ENCODE measurements at regions not wholly inside any gene's neighbourhood (a gene's known extent, or its start where the extent isn't known, plus 50 kb on each side); places are given as distances from the start of the nearest gene placed in this dataset.

DNA sequence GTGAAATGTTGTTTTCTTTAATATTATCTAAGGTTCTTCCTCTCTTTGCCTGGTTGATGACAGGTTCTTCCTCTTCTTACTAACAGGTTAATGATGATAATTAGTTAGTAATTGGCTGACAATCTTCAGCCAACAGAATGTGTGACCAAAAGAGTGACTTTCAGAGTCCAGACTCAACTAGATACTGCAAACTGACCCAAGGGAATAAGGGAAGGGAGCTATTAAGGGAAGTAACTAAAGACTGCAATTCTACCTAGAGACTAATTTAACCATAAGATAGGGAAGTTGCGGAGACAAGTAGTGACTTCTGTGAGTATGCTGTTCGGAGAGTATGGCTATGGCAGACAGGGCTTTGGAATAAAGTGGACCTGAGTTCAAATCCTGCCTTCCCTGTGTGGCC is 127.3 kb upstream of the TACR1 start:
- TF ChIP-seq POLR2A (IDR thresholded peaks at IDR 0.05; ENCODE audit: low read length) (no peak), GATA1 (IDR thresholded peaks at IDR 0.05; ENCODE audit: low read depth, low read length) (no peak)

DNA sequence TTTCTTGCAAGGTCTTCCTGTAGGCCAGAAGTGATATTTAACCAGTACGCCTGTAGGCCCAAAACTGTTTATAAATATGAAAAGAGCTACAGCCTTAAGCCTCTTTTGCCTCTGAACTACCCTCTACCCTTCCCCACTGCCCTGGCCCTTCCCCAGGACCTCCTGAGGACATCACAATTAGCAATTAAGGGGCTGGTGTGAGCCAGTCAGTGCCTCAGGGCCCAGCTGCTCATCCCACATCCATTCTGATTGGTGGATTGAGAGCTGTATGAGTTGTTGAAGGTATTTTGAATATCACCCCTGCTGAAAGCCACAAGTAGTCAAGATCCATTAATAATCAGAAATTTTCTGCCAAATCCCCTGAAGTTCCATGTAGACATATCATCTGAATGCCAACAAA is 126.3 kb upstream of the TACR1 start:
- TF ChIP-seq POLR2A (IDR thresholded peaks at IDR 0.05; ENCODE audit: low read length), result no peak

More for the DNA sequence above, 127.3 kb upstream of the TACR1 start:
- DNase-seq, result no peak

DNA sequence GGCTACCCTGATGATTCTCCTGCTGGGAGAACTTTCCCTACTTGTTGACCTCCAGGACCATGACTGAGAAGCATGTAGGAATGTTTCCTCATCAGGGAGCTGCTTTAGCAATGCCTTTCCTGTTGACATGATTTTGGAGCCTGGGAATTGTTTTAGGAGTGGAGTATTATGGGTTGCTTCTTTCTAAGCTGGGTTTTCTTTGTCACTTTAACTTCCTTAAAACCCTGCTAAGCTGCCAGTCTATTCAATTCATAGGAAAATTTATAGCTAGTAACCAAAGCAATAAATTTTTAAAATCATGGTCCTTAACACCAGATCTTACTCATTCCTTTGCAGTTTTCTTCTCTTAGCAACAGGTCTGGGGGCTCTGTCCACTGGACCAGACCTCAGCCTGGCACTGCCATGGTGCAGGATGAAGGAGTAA is 125.6 kb upstream of the TACR1 start:
- TF ChIP-seq GATA1 (IDR thresholded peaks at IDR 0.05; ENCODE audit: low read depth, low read length) (no peak), POLR2A (IDR thresholded peaks at IDR 0.05; ENCODE audit: low read length) (no peak)
- no peak for DNase-seq

More for the DNA sequence above, 126.3 kb upstream of the TACR1 start:
- no peak for DNase-seq

DNA sequence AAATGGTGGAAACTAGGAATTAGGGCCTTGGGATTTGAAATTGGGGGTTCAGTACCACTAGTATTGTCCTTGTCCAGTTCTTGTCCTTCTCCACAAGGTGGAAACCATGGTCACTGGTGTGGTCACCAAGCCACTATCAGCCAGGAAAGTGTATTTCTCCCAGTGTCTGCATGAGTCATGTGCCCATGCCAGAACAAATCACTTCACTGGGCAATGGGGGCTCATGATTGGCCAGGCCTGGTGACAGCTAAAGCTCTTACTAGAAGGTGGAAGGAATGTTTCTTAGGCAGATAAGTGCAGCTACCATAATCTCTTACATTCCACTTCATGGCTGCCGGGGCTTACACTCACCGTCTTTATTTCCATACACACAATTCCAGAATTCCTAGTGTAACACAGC is 124.8 kb upstream of the TACR1 start:
- no peak for TF ChIP-seq POLR2A (IDR thresholded peaks at IDR 0.05; ENCODE audit: low read length)
- no peak for TF ChIP-seq GATA1 (IDR thresholded peaks at IDR 0.05; ENCODE audit: low read depth, low read length)

DNA sequence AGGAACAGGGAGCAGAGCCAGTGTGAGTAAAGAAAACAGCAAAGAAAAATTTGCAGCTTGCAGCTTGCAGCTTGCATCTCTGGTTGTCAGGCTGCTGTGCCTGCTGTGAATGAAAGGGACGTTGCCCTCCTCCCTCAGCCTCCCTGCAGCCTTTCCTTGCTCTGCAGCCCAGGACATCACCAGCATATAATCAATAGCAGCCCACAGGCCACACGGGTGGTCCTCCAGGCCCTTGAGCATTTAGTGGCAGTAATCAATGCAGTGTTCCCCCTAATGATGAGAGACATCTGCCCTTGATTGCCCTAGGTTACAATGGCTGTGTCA is 122.2 kb upstream of the TACR1 start:
- DNase-seq, result no peak
- no peak for TF ChIP-seq GATA1 (IDR thresholded peaks at IDR 0.05; ENCODE audit: low read depth, low read length)
- TF ChIP-seq POLR2A (IDR thresholded peaks at IDR 0.05; ENCODE audit: low read length), result no peak

More for the DNA sequence above, 124.8 kb upstream of the TACR1 start:
- DNase-seq, result no peak

DNA sequence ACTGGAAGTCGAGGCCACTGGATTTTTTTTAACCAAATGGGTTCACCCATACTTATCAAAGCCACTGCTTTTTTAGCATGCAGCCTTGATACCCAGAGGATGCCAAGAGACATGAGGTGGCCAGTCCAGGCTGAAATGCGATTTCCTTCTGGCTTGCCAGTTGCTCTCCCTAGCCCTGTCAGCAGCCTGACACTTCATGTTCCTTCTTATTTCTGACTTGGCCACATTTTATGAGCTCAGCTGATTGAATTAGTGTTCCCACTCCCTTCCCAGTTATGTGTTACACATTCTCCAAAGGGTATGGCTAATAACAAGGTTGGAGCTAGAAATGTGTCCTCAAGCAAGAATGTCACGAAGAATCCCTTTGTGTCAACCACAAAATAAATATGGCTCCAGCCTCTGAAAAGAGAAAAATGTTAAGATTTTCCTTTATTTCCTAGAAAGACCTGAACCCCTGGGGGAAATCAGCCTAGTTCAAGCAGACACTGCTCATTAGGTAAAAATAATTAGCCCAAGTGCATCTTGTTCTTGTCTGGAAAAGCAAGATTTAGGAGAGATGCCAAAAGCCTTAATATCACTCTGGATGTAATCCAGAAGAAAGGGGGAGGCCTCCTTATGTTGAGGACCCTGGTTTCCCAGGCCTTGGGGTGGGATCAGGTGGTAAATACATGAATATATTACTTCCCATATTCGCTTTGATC is 121.7 kb upstream of the TACR1 start:
- TF ChIP-seq POLR2A (IDR thresholded peaks at IDR 0.05; ENCODE audit: low read length) (no peak), GATA1 (IDR thresholded peaks at IDR 0.05; ENCODE audit: low read depth, low read length) (no peak)
- no peak for DNase-seq

DNA sequence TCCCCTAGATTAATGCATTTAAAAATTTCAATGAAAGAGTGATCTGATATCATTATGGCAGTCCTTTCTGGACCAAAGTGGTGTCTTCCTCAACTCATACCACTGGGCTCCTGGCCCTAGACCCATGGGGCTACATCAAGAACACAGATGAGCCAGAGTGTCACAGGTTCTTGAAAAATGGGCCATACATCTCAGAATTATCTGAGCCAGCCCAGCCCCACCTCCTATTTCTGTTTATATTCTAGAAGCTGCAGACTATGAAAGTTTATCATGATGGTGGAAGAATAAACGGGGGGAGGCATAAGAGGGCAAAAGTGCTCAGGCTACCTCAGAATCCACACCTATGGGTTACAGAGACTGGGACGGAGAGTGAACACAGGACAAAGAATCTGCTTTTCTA is 120.6 kb upstream of the TACR1 start:
- no peak for DNase-seq
- TF ChIP-seq GATA1 (IDR thresholded peaks at IDR 0.05; ENCODE audit: low read depth, low read length), result no peak
- no peak for TF ChIP-seq POLR2A (IDR thresholded peaks at IDR 0.05; ENCODE audit: low read length)

DNA sequence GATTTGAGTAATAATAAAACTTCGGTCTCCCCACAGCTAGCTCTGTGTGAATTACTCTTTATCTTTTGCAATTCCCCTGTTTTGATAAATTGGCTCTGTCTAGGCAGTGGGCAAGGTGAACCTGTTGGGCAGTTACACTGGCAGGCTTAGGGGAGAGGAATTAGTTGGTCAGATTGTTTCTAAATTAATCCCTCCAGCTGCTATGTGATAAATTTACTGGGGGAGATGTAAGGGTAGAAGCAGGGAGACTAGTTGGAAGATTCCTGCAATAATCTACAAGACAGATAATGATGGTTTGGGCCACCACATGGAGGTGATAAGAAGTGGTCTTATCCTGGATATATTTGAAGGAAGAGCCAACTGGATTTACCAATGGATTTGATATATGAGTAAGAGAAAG is 118.5 kb upstream of the TACR1 start:
- DNase-seq, result no peak
- TF ChIP-seq GATA1 (IDR thresholded peaks at IDR 0.05; ENCODE audit: low read depth, low read length) (no peak), POLR2A (IDR thresholded peaks at IDR 0.05; ENCODE audit: low read length) (no peak)

DNA sequence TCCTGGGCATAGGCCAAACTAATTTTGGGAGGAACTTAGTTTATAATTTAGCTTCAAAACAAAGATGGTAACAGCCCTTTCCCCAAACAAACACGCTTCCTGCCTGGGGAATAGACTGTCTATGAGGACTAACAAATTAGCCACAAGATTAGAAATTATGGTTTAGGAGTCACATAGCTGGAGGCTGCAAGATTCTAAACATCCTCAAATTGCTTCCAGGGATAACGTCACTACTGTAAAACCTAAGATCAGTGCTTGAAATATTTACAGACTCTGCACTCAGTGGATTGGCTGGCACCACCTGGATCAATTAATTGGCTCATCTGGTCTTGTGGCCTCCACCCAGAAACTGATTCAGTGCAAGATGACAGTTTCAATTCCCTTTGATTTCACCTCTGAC is 118.0 kb upstream of the TACR1 start:
- no peak for DNase-seq
- no peak for TF ChIP-seq POLR2A (IDR thresholded peaks at IDR 0.05; ENCODE audit: low read length)
- no peak for TF ChIP-seq GATA1 (IDR thresholded peaks at IDR 0.05; ENCODE audit: low read depth, low read length)

DNA sequence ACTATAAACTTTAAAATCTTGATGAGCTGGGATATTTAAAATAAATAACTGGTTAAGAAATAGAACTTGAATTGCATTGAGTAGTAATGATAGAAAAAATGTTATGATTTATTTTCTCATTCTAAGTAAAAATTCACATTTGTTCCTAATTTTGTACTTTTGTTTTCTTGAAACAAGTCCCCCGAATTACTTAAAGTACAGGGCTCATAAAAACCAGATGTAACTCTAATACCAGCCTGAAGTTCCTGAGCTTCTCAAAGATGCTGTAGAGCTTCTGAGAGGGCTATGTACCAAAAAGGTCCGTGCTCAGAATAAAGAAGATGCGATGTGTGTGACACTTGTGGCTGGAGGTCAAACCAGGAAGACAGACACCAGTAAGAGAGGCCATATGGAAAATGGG is 116.1 kb upstream of the TACR1 start:
- TF ChIP-seq POLR2A (IDR thresholded peaks at IDR 0.05; ENCODE audit: low read length), result no peak
- no peak for TF ChIP-seq GATA1 (IDR thresholded peaks at IDR 0.05; ENCODE audit: low read depth, low read length)

DNA sequence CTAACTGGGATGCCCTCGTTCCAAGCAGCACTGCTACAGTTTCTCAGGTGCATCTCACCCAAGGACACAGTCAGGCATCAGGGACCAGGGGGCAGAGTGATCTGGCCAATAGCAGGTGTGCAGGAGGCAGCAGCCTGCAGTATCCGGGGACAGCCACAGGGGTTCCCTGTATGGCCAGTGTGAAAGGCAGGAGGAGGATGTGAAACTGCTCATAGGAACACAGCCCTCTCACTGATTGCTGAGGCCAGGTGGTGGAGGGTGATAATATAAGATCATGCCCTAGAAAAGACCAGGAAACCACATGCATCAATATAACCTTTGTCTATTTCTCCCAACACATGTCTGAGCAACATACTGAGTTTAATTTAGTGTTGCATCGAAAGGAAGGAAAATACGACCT is 112.7 kb upstream of the TACR1 start:
- peak; percentile 85 to 92 for DNase-seq
- TF ChIP-seq GATA1 (IDR thresholded peaks at IDR 0.05; ENCODE audit: low read depth, low read length) (no peak), POLR2A (IDR thresholded peaks at IDR 0.05; ENCODE audit: low read length) (no peak)

More for the DNA sequence above, 116.1 kb upstream of the TACR1 start:
- no peak for DNase-seq

DNA sequence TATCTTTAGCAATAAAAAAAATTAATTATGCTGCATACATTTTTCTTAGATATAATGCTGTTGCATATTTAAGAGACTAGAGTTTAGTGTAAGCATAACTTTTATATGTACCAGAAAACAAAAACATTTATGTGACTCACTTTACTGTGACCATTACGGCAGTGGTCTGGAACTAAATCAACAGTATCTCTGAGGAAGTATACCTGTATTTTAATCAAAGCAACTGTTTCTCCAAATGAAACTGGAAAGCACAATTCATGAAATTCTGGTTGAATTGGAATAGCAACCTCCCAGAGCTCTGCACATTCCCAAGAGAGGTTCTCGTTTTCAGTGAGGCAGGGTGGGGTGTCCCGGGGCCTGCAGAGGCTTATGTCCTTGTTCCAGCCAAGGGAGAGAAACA is 112.2 kb upstream of the TACR1 start:
- no peak for TF ChIP-seq POLR2A (IDR thresholded peaks at IDR 0.05; ENCODE audit: low read length)
- no peak for TF ChIP-seq GATA1 (IDR thresholded peaks at IDR 0.05; ENCODE audit: low read depth, low read length)
- peak in 1 of 2 experiments; percentile 35 for DNase-seq

DNA sequence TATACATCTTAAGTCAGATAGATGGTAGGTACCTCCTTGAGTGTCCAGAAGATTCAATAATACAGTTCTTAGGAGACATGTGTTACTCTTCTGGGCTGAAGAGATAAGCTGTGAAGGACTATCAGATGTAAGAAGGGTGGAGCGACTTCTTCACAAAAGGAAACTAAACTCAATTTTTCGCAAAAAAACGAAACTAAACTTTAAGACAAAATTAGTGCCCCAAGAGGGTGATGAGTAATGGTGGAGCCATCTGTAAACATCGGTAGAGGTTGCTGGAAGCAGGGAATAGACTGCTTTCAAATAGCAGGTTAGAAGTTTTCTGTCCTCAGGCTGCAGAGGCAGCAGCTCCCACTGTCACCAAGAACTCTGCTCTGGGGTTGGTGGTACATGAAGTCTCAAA is 111.6 kb upstream of the TACR1 start:
- peak; percentile 80 to 90 for DNase-seq
- TF ChIP-seq POLR2A (IDR thresholded peaks at IDR 0.05; ENCODE audit: low read length), result no peak
- no peak for TF ChIP-seq GATA1 (IDR thresholded peaks at IDR 0.05; ENCODE audit: low read depth, low read length)

DNA sequence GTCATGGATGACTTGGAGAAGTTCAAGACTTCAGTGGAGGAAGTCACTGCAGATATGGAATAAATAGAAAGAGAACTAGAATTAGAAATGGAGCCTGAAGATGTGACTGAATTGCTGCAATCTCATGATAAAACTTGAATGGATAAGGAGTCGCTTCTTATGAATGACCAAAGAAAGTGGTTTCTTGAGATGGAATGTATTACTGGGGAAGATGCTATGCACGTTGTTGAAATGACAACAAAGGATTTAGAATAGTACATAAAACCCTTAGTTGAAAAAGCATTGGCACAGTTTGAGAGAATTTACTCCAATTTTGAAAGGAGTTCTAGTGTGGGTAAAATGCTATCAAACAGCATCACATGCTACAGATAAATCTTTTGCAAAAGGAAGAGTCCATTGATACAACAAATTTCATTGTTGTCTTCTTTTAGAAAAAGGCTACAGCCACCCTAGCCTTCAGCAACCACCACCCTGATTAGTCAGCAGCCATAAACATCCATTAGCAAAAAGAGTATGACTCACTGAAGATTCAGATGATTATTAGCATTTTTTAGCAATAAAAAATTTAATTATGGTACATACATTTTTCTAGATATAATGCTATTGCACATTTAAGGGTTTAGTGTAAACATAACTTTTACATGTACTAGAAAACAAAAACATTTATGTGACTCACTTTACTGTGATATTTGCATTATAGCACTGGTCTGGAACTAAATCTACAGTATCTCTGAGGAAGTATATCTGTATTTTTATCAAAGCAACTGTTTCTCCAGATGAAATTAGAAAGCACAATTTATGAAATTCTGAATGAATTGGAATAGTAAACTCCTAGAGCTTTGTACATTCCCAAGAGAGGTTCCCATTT is 110.5 kb upstream of the TACR1 start:
- TF ChIP-seq POLR2A (IDR thresholded peaks at IDR 0.05; ENCODE audit: low read length) (no peak), GATA1 (IDR thresholded peaks at IDR 0.05; ENCODE audit: low read depth, low read length) (no peak)
- DNase-seq, result peak; percentile 35 to 57

DNA sequence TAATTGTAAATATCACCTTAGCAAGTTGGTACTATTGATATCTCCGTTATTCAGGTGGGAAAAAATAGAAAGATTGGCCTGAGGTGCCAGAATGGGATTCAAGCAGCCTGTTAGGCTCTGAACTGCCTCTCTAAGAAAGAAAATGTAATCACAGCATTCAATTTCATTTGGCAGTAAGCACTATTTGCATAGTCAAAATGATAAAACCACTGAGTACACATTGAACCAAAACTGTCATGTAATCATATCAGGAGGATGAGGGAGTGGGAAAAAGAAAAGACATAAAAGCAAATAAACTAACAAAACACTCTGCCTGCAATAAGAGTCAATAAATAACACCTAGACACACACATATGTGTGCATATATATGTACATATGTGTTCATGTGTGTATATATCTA is 103.9 kb upstream of the TACR1 start:
- no peak for DNase-seq
- TF ChIP-seq GATA1 (IDR thresholded peaks at IDR 0.05; ENCODE audit: low read depth, low read length), result no peak
- no peak for TF ChIP-seq POLR2A (IDR thresholded peaks at IDR 0.05; ENCODE audit: low read length)

Data from erythroblast (primary cell).